CD14-positive monocyte (primary cell): ENCODE measurements at regions not wholly inside any gene's neighbourhood (a gene's known extent, or its start where the extent isn't known, plus 50 kb on each side); places are given as distances from the start of the nearest gene placed in this dataset.

Source experiments
- DNase-seq, 3 donors: peaks; one replicate each; pipeline ENCODE4 v3.0.0-alpha.2; 2011 to 2022
- H2AFZ ChIP-seq: 2 replicates; pipeline ENCODE4 v1.6.0; 2012; ENCODE audit warnings: mild to moderate bottlenecking, low read depth, low read length, inconsistent platforms; ENCODE audit not compliant: insufficient read depth, poor library complexity, severe bottlenecking
- H3K27ac ChIP-seq, 2 donors: 1 replicate in 1 of 2; 2 replicates in 1 of 2; pipeline ENCODE4 v1.5.1; 2012 to 2013; ENCODE audit warnings: low read length in 2 of 2, control low read depth in 1 of 2, inconsistent platforms in 1 of 2, low read depth in 1 of 2, mild to moderate bottlenecking in 1 of 2
- H3K27me3 ChIP-seq, 2 donors: one replicate each; pipeline versions ENCODE4 v1.6.0 to v1.6.1; 2011 to 2013; ENCODE audit warnings: low read length in 2 of 2; ENCODE audit not compliant: control insufficient read depth in 2 of 2, insufficient read depth in 2 of 2
- H3K36me3 ChIP-seq, 2 donors: replicated peaks in 1 of 2; 1 replicate in 1 of 2; 2 replicates in 1 of 2; pipeline versions ENCODE4 v1.5.1 to v1.6.1; 2012 to 2013; ENCODE audit warnings: low read length in 2 of 2, control low read depth in 1 of 2, inconsistent platforms in 1 of 2, mild to moderate bottlenecking in 1 of 2; ENCODE audit not compliant: insufficient read depth in 2 of 2, control insufficient read depth in 1 of 2
- H3K4me1 ChIP-seq, 2 donors: 1 replicate in 1 of 2; 2 replicates in 1 of 2; pipeline versions ENCODE4 v1.5.1 to v1.6.1; 2012 to 2013; ENCODE audit warnings: low read length in 2 of 2, control low read depth in 1 of 2, inconsistent platforms in 1 of 2, mild to moderate bottlenecking in 1 of 2, moderate library complexity in 1 of 2; ENCODE audit not compliant: insufficient read depth in 2 of 2, control insufficient read depth in 1 of 2
- H3K4me2 ChIP-seq: replicated peaks from 2 replicates; pipeline ENCODE3; 2012; ENCODE audit warnings: low read length, moderate library complexity, mild to moderate bottlenecking; ENCODE audit not compliant: poor library complexity, severe bottlenecking; ENCODE audit errors: extremely low read depth
- H3K4me3 ChIP-seq, 3 experiments: fragments of 200-600 bp in 1 of 3; sonication (generic) in 1 of 3; replicated peaks in 1 of 3; 1 replicate in 2 of 3; 2 replicates in 1 of 3; pipeline ENCODE4 v1.5.1; 2011 to 2013; ENCODE audit warnings: low read length in 3 of 3, mild to moderate bottlenecking in 3 of 3, control low read depth in 2 of 3, low read depth in 2 of 3, inconsistent platforms in 1 of 3, moderate library complexity in 1 of 3
- H3K79me2 ChIP-seq: 2 replicates; pipeline ENCODE4 v1.6.0; 2012; ENCODE audit warnings: mild to moderate bottlenecking, control low read depth, inconsistent platforms, low read length, moderate library complexity; ENCODE audit not compliant: insufficient read depth
- H3K9ac ChIP-seq: 2 replicates; pipeline ENCODE4 v1.6.0; 2017; ENCODE audit warnings: low read length, mild to moderate bottlenecking; ENCODE audit not compliant: insufficient read depth, poor library complexity, severe bottlenecking
- H3K9me3 ChIP-seq, 2 donors: replicated peaks in 1 of 2; 1 replicate in 1 of 2; 2 replicates in 1 of 2; pipeline versions ENCODE4 v1.5.1 to v1.6.1; 2012 to 2013; ENCODE audit warnings: low read length in 2 of 2, control low read depth in 1 of 2; ENCODE audit not compliant: control insufficient read depth in 1 of 2, insufficient read depth in 1 of 2
- H4K20me1 ChIP-seq: 2 replicates; pipeline ENCODE4 v1.6.0; 2012; ENCODE audit warnings: mild to moderate bottlenecking, low read length, control low read depth, moderate library complexity; ENCODE audit not compliant: insufficient read depth
- H3K27ac Mint-ChIP-seq, 7 donors: one replicate each; pipeline ENCODE4 v1.8.0; 2020; ENCODE audit warnings: mild to moderate bottlenecking in 7 of 7, mixed read lengths in 7 of 7, moderate library complexity in 6 of 7, inconsistent platforms in 2 of 7
- H3K27me3 Mint-ChIP-seq, 3 donors: one replicate each; pipeline ENCODE4 v1.8.0; 2021 to 2022; ENCODE audit warnings: low read depth in 3 of 3, mild to moderate bottlenecking in 3 of 3, mixed read lengths in 3 of 3, moderate library complexity in 3 of 3, inconsistent platforms in 1 of 3
- H3K36me3 Mint-ChIP-seq, 2 donors: one replicate each; pipeline ENCODE4 v1.8.0; 2020; ENCODE audit warnings: mixed read lengths in 2 of 2, inconsistent platforms in 1 of 2, mild to moderate bottlenecking in 1 of 2
- H3K4me1 Mint-ChIP-seq: one replicate; pipeline ENCODE4 v1.8.0; 2020; ENCODE audit warnings: mild to moderate bottlenecking, mixed read lengths
- H3K4me3 Mint-ChIP-seq, 2 donors: one replicate each; pipeline ENCODE4 v1.8.0; 2020; ENCODE audit warnings: mild to moderate bottlenecking in 2 of 2, mixed read lengths in 2 of 2, moderate library complexity in 1 of 2
- H3K9me3 Mint-ChIP-seq, 7 donors: one replicate each; pipeline ENCODE4 v1.8.0; 2020 to 2022; ENCODE audit warnings: mixed read lengths in 7 of 7, mild to moderate bottlenecking in 6 of 7, moderate library complexity in 6 of 7, inconsistent platforms in 2 of 7
- WGBS: methylation state at CpG from one replicate; pipeline ENCODE4 v1.1.5; 2013; ENCODE audit warnings: missing lambda C conversion rate; ENCODE audit not compliant: insufficient coverage; 5-methylcytosine and 5-hydroxymethylcytosine counted together
- intact Hi-C, 2 donors: fragments of 100-400 bp; cut with micrococcal nuclease; formaldehyde crosslinking; loops; one replicate each; pipeline versions ENCODE4 v1.15.0 to v1.15.1; 2023
- TF ChIP-seq, protein P1 (sequence below): fragments of 200-600 bp; IDR thresholded peaks from one replicate; pipeline ENCODE4 v1.8.0; 2022; ENCODE audit warnings: antibody characterized with exemption, mild to moderate bottlenecking

- Histone ChIP-seq H4K20me1 (no peaks in the 10 kb centered on the region), H3K27ac (no peak overlapping the region), H3K4me3 (no peak overlapping the region), H3K36me3 (no peaks in the 10 kb centered on the region), H2AFZ (no peak overlapping the region), H3K9me3 (no peaks in the 10 kb centered on the region), H3K79me2 (no peaks in the 10 kb centered on the region), H3K4me1 (no peaks in the 10 kb centered on the region), H3K9ac (no peak overlapping the region), H3K27me3 (no peaks in the 10 kb centered on the region), H3K4me2 (no peak overlapping the region)
- Mint-ChIP-seq H3K27me3 (peaks cover 1 to 2% (median 2%) of the 10 kb centered on the region in 3 donors), H3K9me3 (peaks cover 0 to 4% (median 0%) of the 10 kb centered on the region in 7 donors), H3K27ac (no peak overlapping the region), H3K4me1 (no peaks in the 10 kb centered on the region), H3K36me3 (no peaks in the 10 kb centered on the region), H3K4me3 (no peak overlapping the region)
- no peak for DNase-seq
- WGBS, result no CpG with 5 or more reads among the region's 4 CpGs
- intact Hi-C loops, result no loop called here
- TF ChIP-seq, protein P1, sequence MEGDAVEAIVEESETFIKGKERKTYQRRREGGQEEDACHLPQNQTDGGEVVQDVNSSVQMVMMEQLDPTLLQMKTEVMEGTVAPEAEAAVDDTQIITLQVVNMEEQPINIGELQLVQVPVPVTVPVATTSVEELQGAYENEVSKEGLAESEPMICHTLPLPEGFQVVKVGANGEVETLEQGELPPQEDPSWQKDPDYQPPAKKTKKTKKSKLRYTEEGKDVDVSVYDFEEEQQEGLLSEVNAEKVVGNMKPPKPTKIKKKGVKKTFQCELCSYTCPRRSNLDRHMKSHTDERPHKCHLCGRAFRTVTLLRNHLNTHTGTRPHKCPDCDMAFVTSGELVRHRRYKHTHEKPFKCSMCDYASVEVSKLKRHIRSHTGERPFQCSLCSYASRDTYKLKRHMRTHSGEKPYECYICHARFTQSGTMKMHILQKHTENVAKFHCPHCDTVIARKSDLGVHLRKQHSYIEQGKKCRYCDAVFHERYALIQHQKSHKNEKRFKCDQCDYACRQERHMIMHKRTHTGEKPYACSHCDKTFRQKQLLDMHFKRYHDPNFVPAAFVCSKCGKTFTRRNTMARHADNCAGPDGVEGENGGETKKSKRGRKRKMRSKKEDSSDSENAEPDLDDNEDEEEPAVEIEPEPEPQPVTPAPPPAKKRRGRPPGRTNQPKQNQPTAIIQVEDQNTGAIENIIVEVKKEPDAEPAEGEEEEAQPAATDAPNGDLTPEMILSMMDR, result no peak
Measured at GRCh38 chr22:47775191-47775590, 1012.7 kb downstream of the TBC1D22A start.

DNA sequence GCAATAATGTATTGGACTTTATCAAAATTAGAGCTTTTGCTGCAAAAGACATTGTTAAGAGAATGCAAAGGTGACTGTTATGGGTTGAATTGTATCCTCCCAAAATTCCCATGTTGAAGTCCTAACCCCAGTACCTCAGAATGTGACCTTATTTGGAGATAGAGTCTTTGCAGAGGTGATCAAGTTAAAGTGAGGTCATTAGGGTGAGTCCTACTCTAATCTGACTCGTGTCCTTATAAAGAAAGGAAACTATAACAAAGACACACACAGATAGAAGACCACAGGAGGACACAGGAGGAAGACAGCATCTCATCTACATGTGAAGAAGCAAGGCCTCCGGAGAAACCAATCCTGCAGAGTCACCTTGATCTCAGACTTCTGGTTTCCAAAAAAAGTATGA, 1011.2 kb downstream of the TBC1D22A start:
- H3K27me3 Mint-ChIP-seq, result peaks cover 1 to 2% (median 2%) of the 10 kb centered on the region in 3 donors
- WGBS, result no CpG with 5 or more reads among the region's 2 CpGs
- H3K4me3 Mint-ChIP-seq, result no peak overlapping the region
- no peaks in the 10 kb centered on the region for H3K4me1 ChIP-seq
- H3K27ac Mint-ChIP-seq, result no peak overlapping the region
- H3K36me3 Mint-ChIP-seq, result no peaks in the 10 kb centered on the region
- H2AFZ ChIP-seq, result no peak overlapping the region
- H3K4me1 Mint-ChIP-seq, result no peaks in the 10 kb centered on the region
- TF ChIP-seq, protein P1, result no peak
- no peaks in the 10 kb centered on the region for H4K20me1 ChIP-seq
- intact Hi-C loops, result no loop called here
- H3K9me3 Mint-ChIP-seq, result peaks cover 0 to 4% (median 0%) of the 10 kb centered on the region in 7 donors
- no peak overlapping the region for H3K4me3 ChIP-seq
- no peaks in the 10 kb centered on the region for H3K36me3 ChIP-seq
- H3K9me3 ChIP-seq, result no peaks in the 10 kb centered on the region
- no peaks in the 10 kb centered on the region for H3K79me2 ChIP-seq
- H3K9ac ChIP-seq, result no peak overlapping the region
- no peak for DNase-seq
- H3K4me2 ChIP-seq, result no peak overlapping the region
- no peak overlapping the region for H3K27ac ChIP-seq
- H3K27me3 ChIP-seq, result no peaks in the 10 kb centered on the region
